ENCODE measurements at regions not wholly inside any gene's neighbourhood (a gene's known extent, or its start where the extent isn't known, plus 50 kb on each side); places are given as distances from the start of the nearest gene placed in this dataset.

DNA sequence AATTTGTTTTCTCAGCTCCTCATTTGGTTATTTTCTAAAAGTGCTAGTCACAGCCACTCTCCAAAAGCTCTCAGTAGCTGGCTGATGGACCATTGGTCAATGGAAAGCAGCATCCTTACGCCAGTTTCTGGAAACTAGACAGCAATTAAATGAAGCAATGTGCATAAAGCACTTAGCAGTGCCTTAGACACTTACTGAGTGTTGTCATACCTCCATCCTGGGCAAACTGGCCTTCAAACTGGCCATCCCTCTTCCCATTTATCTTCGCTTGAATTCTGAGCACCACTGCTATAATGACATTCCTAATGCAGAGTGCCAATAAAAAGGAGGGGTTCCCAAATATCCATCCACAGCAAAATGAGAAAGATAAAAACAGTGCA lies 209.2 kb downstream of the ENC1 start (continued):
- TF ChIP-seq, protein P1, sequence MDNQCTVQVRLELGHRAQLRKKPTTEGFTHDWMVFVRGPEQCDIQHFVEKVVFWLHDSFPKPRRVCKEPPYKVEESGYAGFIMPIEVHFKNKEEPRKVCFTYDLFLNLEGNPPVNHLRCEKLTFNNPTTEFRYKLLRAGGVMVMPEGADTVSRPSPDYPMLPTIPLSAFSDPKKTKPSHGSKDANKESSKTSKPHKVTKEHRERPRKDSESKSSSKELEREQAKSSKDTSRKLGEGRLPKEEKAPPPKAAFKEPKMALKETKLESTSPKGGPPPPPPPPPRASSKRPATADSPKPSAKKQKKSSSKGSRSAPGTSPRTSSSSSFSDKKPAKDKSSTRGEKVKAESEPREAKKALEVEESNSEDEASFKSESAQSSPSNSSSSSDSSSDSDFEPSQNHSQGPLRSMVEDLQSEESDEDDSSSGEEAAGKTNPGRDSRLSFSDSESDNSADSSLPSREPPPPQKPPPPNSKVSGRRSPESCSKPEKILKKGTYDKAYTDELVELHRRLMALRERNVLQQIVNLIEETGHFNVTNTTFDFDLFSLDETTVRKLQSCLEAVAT (IDR thresholded peaks at IDR 0.05) = no peak
- TF ChIP-seq MEF2A (IDR thresholded peaks at IDR 0.05; ENCODE audit: insufficient read depth, low read depth, low read length) = no peak

DNA sequence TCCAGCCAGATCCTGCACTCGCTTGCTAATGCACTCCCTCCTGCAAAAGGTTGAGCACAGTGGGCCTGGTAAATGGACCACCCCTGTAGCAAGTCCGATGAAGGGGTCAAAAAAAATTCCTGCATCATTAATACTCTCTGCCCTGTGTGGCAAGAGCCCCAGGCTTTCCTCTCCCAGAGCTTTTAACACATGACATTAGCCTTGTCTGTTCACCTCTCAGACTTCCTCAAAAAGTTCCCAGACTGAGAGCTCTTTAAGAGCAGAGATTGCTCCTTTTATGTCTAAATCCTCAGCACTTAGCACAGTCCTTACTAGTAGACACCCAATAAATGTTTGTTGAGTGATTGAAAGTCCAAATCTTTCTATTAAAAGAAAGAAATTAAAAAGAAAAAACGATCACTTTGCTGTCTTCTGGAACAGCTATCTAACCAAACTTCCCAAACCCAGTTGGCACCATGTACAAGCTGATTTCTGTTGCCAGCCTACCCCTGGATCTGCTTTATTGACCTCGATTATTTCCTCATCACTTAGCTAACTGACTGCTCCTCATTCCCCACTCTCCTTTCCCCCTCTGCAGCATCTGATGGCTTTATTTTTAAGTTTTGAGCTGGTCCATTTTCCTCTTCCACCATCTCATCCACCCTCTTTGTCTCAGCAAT lies 209.8 kb downstream of the ENC1 start:
- no peaks in the 10 kb centered on the region for H4K20me1 ChIP-seq (ENCODE audit: control insufficient read depth, insufficient read depth)
- ATAC-seq (no peak), FAIRE-seq (no peak), DNase-seq (ENCODE audit: low read depth, low spot score) (no peak)
- no peaks in the 10 kb centered on the region; the same call in 2 of the 3 replicates for H3K9me3 ChIP-seq (replicated peaks; ENCODE audit: control insufficient read depth, insufficient read depth, low read length)
- SMC1A ChIA-PET (ENCODE audit: uncharacterized antibody, unreplicated experiment) = interaction anchor here (1.4 to 2.1 kb wide), 3 partner anchors 11 to 21 kb away, joined by 4 to 8 read pairs (median 7); no protein-coding TSS in a partner anchor
- TF ChIP-seq, protein P2, sequence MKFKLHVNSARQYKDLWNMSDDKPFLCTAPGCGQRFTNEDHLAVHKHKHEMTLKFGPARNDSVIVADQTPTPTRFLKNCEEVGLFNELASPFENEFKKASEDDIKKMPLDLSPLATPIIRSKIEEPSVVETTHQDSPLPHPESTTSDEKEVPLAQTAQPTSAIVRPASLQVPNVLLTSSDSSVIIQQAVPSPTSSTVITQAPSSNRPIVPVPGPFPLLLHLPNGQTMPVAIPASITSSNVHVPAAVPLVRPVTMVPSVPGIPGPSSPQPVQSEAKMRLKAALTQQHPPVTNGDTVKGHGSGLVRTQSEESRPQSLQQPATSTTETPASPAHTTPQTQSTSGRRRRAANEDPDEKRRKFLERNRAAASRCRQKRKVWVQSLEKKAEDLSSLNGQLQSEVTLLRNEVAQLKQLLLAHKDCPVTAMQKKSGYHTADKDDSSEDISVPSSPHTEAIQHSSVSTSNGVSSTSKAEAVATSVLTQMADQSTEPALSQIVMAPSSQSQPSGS (IDR thresholded peaks at IDR 0.05; ENCODE audit: low read length) = no peak
- TF ChIP-seq CHD1 (IDR thresholded peaks at IDR 0.05; ENCODE audit: low read depth, low read length) = no peak
- no peak for TF ChIP-seq TCF7 (IDR thresholded peaks at IDR 0.05; ENCODE audit: borderline replicate concordance)
- TF ChIP-seq WRNIP1 (IDR thresholded peaks at IDR 0.05; ENCODE audit: borderline replicate concordance, low read depth, low read length) = no peak
- TF ChIP-seq EGR1 (IDR thresholded peaks at IDR 0.05; ENCODE audit: borderline replicate concordance in 1 of 2, low read depth in 2 of 2, low read length in 2 of 2) = no peak
- no peak for TF ChIP-seq SREBF2 (IDR thresholded peaks at IDR 0.05; ENCODE audit: low read length)
- TF ChIP-seq ZZZ3 (IDR thresholded peaks at IDR 0.05; ENCODE audit: control insufficient read depth, insufficient read length, low read depth) = no peak
- TF ChIP-seq, protein P3, sequence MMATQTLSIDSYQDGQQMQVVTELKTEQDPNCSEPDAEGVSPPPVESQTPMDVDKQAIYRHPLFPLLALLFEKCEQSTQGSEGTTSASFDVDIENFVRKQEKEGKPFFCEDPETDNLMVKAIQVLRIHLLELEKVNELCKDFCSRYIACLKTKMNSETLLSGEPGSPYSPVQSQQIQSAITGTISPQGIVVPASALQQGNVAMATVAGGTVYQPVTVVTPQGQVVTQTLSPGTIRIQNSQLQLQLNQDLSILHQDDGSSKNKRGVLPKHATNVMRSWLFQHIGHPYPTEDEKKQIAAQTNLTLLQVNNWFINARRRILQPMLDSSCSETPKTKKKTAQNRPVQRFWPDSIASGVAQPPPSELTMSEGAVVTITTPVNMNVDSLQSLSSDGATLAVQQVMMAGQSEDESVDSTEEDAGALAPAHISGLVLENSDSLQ (IDR thresholded peaks at IDR 0.05) = no peak
- TF ChIP-seq, protein P4, sequence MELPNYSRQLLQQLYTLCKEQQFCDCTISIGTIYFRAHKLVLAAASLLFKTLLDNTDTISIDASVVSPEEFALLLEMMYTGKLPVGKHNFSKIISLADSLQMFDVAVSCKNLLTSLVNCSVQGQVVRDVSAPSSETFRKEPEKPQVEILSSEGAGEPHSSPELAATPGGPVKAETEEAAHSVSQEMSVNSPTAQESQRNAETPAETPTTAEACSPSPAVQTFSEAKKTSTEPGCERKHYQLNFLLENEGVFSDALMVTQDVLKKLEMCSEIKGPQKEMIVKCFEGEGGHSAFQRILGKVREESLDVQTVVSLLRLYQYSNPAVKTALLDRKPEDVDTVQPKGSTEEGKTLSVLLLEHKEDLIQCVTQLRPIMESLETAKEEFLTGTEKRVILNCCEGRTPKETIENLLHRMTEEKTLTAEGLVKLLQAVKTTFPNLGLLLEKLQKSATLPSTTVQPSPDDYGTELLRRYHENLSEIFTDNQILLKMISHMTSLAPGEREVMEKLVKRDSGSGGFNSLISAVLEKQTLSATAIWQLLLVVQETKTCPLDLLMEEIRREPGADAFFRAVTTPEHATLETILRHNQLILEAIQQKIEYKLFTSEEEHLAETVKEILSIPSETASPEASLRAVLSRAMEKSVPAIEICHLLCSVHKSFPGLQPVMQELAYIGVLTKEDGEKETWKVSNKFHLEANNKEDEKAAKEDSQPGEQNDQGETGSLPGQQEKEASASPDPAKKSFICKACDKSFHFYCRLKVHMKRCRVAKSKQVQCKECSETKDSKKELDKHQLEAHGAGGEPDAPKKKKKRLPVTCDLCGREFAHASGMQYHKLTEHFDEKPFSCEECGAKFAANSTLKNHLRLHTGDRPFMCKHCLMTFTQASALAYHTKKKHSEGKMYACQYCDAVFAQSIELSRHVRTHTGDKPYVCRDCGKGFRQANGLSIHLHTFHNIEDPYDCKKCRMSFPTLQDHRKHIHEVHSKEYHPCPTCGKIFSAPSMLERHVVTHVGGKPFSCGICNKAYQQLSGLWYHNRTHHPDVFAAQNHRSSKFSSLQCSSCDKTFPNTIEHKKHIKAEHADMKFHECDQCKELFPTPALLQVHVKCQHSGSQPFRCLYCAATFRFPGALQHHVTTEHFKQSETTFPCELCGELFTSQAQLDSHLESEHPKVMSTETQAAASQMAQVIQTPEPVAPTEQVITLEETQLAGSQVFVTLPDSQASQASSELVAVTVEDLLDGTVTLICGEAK (IDR thresholded peaks at IDR 0.05; ENCODE audit: borderline replicate concordance) = no peak
- TF ChIP-seq PML (IDR thresholded peaks at IDR 0.05; ENCODE audit: low read length) = no peak
- no peak for TF ChIP-seq MXI1 (IDR thresholded peaks at IDR 0.05; ENCODE audit: low read depth, low read length)
- no peak for TF ChIP-seq SUZ12 (IDR thresholded peaks at IDR 0.05; ENCODE audit: unreplicated experiment)
- in situ Hi-C loops (cut with MboI) = no loop called here
- no peak overlapping the region for H3K4me2 ChIP-seq (ENCODE audit: control insufficient read depth, insufficient read depth)
- intact Hi-C loops (cut with micrococcal nuclease; ENCODE audit: unreplicated experiment) = no loop called here
- POLR2A ChIA-PET = no interaction called here
- H3K4me1 ChIP-seq (ENCODE audit: control insufficient read depth, insufficient read depth, low read length) = peaks cover 6% of the 10 kb centered on the region
- no peak overlapping the region for H2AFZ ChIP-seq (ENCODE audit: control insufficient read depth, low read depth, low read length)
- BruUV-seq (replicated peaks) = no TSS peak
- RAD21 ChIA-PET (ENCODE audit: unreplicated experiment) = interaction anchor here (1.0 to 1.4 kb wide), 2 partner anchors 9 to 202 kb away, joined by 3 read pairs; no protein-coding TSS in a partner anchor
- no peak overlapping the region for H3K9ac ChIP-seq (ENCODE audit: control insufficient read depth, insufficient read depth, low read length)
- H3K27ac ChIP-seq (ENCODE audit: control insufficient read depth, insufficient read depth) = no peak overlapping the region
- WGBS (ENCODE audit: insufficient coverage, insufficient replicate concordance, low lambda C conversion rate, missing lambda C conversion rate) = 15% methylated on average over 4 of the region's 4 CpGs
- H3K36me3 ChIP-seq (ENCODE audit: control insufficient read depth in 2 of 2, insufficient read depth in 2 of 2, low read length in 1 of 2) = no peaks in the 10 kb centered on the region
- H3K4me3 ChIP-seq = no peak overlapping the region
- H3K79me2 ChIP-seq (ENCODE audit: control insufficient read depth, insufficient read depth, low read length) = no peaks in the 10 kb centered on the region
- no peaks in the 10 kb centered on the region for H3K27me3 ChIP-seq (replicated peaks in 1 of 2; ENCODE audit: control insufficient read depth in 2 of 2, insufficient read depth in 2 of 2, low read length in 1 of 2)
- CTCF ChIA-PET = interaction anchor here (1.1 to 1.4 kb wide), 3 partner anchors 11 to 218 kb away, joined by 3 to 4 read pairs (median 4); no protein-coding TSS in a partner anchor
